ENCODE measurements at regions not wholly inside any gene's neighbourhood (a gene's known extent, or its start where the extent isn't known, plus 50 kb on each side); places are given as distances from the start of the nearest gene placed in this dataset.

GRCh38 chr12:11946161-11946560, 124.6 kb upstream of the BCL2L14 start:
- DNase-seq = no peak

- DNase-seq = no peak
Measured at GRCh38 chr12:11947213-11947612, 123.5 kb upstream of the BCL2L14 start.

GRCh38 chr12:11949738-11950411, 120.9 kb upstream of the BCL2L14 start:
- DNase-seq = no peak

GRCh38 chr12:11951209-11951608, 119.5 kb upstream of the BCL2L14 start:
- no peak for DNase-seq

- DNase-seq = no peak
Measured at GRCh38 chr12:11953523-11953922, 117.2 kb upstream of the BCL2L14 start.

GRCh38 chr12:11954181-11954580, 116.6 kb upstream of the BCL2L14 start:
- no peak for DNase-seq

- peak; percentile 9 for DNase-seq
Measured at GRCh38 chr12:11958221-11959091, 112.3 kb upstream of the BCL2L14 start.

GRCh38 chr12:11959117-11959823, 111.5 kb upstream of the BCL2L14 start:
- no peak for DNase-seq

- no peak for DNase-seq
Measured at GRCh38 chr12:11960646-11961045, 110.1 kb upstream of the BCL2L14 start.

- no peak for DNase-seq
Measured at GRCh38 chr12:11961686-11962085, 109.1 kb upstream of the BCL2L14 start.

- DNase-seq = no peak
Measured at GRCh38 chr12:11962860-11963259, 107.9 kb upstream of the BCL2L14 start.

GRCh38 chr12:11963841-11964471, 106.8 kb upstream of the BCL2L14 start:
- no peak for DNase-seq

GRCh38 chr12:11965258-11965910, 105.4 kb upstream of the BCL2L14 start:
- DNase-seq = no peak

GRCh38 chr12:11967376-11968047, 103.2 kb upstream of the BCL2L14 start:
- DNase-seq = no peak

- no peak for DNase-seq
Measured at GRCh38 chr12:11968048-11968383, 102.7 kb upstream of the BCL2L14 start.

- DNase-seq = no peak
Measured at GRCh38 chr12:11968516-11968915, 102.2 kb upstream of the BCL2L14 start.

- no peak for DNase-seq
Measured at GRCh38 chr12:11969437-11970154, 101.1 kb upstream of the BCL2L14 start.

- no peak for DNase-seq
Measured at GRCh38 chr12:11970155-11970520, 100.6 kb upstream of the BCL2L14 start.

- DNase-seq = no peak
Measured at GRCh38 chr12:11973396-11973795, 97.3 kb upstream of the BCL2L14 start.

- no peak for DNase-seq
Measured at GRCh38 chr12:11976005-11976404, 94.7 kb upstream of the BCL2L14 start.

GRCh38 chr12:11978726-11979384, 91.9 kb upstream of the BCL2L14 start:
- DNase-seq = no peak
